Left kidney (tissue), 1 donor: ENCODE measurements at regions not wholly inside any gene's neighbourhood (a gene's known extent, or its start where the extent isn't known, plus 50 kb on each side); places are given as distances from the start of the nearest gene placed in this dataset.

Source experiments
- DNase-seq: peaks from one replicate; pipeline ENCODE4 v3.0.0-alpha.2; 2013

GRCh38 chr4:19883841-19884240 is 367.9 kb upstream of the SLIT2 start:
- DNase-seq = no peak

GRCh38 chr4:19880206-19880605 is 371.5 kb upstream of the SLIT2 start:
- DNase-seq = no peak

GRCh38 chr4:19879330-19879729 is 372.4 kb upstream of the SLIT2 start:
- no peak for DNase-seq

GRCh38 chr4:19857991-19858390 is 393.7 kb upstream of the SLIT2 start:
- DNase-seq = no peak

GRCh38 chr4:19857380-19857779 is 394.3 kb upstream of the SLIT2 start:
- DNase-seq = peak; percentile 10

GRCh38 chr4:19850909-19851308 is 400.8 kb upstream of the SLIT2 start:
- no peak for DNase-seq

- DNase-seq = no peak
Observed at GRCh38 chr4:19844446-19844845, 407.3 kb upstream of the SLIT2 start.

- DNase-seq = no peak
Observed at GRCh38 chr4:19842471-19842870, 409.2 kb upstream of the SLIT2 start.

GRCh38 chr4:19838858-19839257 is 412.8 kb upstream of the SLIT2 start:
- no peak for DNase-seq

GRCh38 chr4:19835429-19835828 is 416.3 kb upstream of the SLIT2 start:
- DNase-seq = no peak

GRCh38 chr4:19832411-19832810 is 419.3 kb upstream of the SLIT2 start:
- no peak for DNase-seq

GRCh38 chr4:19831644-19832285 is 419.9 kb upstream of the SLIT2 start:
- no peak for DNase-seq

GRCh38 chr4:19829101-19829500 is 422.6 kb upstream of the SLIT2 start:
- DNase-seq = no peak

GRCh38 chr4:19823781-19824180 is 427.9 kb upstream of the SLIT2 start:
- peak; percentile 24 for DNase-seq

GRCh38 chr4:19819737-19820136 is 432.0 kb upstream of the SLIT2 start:
- no peak for DNase-seq

- DNase-seq = no peak
Observed at GRCh38 chr4:19809989-19810388, 441.7 kb upstream of the SLIT2 start.

GRCh38 chr4:19807505-19807904 is 444.2 kb upstream of the SLIT2 start:
- DNase-seq = peak; percentile 20

- DNase-seq = no peak
Observed at GRCh38 chr4:19806865-19807264, 444.8 kb upstream of the SLIT2 start.

- DNase-seq = no peak
Observed at GRCh38 chr4:19803406-19803805, 448.3 kb upstream of the SLIT2 start.

- DNase-seq = no peak
Observed at GRCh38 chr4:19793831-19794230, 457.9 kb upstream of the SLIT2 start.

GRCh38 chr4:19791422-19792123 is 460.1 kb upstream of the SLIT2 start:
- no peak for DNase-seq

GRCh38 chr4:19786616-19787015 is 465.1 kb upstream of the SLIT2 start:
- DNase-seq = no peak

GRCh38 chr4:19783667-19784223 is 468.0 kb upstream of the SLIT2 start:
- no peak for DNase-seq

GRCh38 chr4:19780871-19781270 is 470.8 kb upstream of the SLIT2 start:
- no peak for DNase-seq
